ENCODE measurements at regions not wholly inside any gene's neighbourhood (a gene's known extent, or its start where the extent isn't known, plus 50 kb on each side); places are given as distances from the start of the nearest gene placed in this dataset.
"Not testable (repeated sequence)": the region's sequence is repeated elsewhere in the genome, so short reads cannot be mapped to it uniquely, and the experiment has no call there.

DNA sequence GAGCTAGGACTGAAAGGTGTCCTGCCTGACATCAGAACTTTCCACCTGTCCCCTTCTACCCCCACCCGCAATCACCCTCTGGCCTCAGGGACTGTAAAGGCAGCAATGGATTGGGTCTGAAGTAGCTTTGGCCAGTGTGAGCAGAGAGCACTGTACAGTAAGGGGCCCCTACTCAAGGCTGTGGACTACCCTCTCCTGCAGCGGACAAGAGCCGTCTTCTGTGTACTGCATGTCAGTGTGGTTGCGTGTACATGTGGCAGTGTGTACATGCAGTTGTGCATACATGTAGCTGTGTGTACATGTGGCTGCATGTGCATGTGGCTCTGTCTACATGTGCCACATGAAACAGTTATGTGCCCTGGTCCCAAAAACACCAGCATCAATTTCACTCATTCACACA lies 205.9 kb upstream of the LINGO1 start:
- no peak for DNase-seq (ENCODE audit: low read depth)

DNA sequence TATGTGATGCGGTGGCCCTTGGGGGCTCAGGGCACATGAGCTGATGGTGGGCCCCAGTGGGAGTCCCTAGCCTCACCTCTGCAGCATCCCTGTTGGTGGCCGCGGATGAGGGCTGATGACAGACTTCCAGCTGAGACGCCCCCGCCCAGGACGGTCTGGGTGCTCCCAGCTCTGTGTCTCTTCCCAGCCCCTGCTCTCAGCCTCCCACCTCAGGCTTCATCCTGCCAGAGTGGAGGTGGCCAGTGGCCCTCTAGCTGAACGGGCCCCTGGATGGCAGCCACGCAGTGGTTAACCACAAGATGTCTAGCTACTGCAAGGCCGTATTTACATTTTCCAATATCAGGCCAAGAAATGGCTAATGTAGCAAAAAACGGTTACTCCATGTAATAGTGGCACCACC lies 205.3 kb upstream of the LINGO1 start:
- DNase-seq (ENCODE audit: low read depth), result peak; percentile 20

GRCh38 chr15:77837649-77838025 lies 204.9 kb upstream of the LINGO1 start:
- no peak for DNase-seq (ENCODE audit: low read depth)

GRCh38 chr15:77836906-77837648 lies 204.4 kb upstream of the LINGO1 start:
- no peak for DNase-seq (ENCODE audit: low read depth)

DNA sequence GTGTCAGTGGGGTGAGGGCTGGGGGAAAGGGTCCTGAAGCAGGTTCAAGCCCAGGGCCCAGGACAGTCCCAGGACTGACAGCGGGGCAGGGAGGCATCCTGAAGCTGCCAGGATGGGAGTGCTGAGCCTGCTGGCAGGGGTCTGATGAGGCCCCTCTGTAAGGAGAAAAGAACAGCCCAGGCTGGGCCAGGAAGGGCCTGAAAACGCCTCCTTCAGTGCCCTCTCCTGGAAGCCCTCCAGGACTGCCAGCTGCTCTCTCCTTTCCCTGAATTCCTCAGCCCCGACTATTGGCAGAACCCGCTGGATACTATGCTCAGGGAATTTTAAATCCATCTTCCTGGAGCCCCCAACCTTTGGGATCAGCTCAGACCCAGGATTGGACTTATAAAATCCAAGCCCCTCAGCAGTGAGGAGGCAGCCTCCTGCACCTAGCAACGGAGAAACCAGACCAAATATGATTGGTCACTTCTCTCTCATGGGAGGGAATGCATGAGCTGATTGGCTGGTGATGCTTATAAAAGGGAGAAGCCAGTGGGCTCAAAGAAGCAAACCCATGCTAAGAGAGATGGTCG lies 203.5 kb upstream of the LINGO1 start:
- peak; percentile 54 for DNase-seq (ENCODE audit: low read depth)

GRCh38 chr15:77834276-77834990 lies 201.7 kb upstream of the LINGO1 start:
- no peak for DNase-seq (ENCODE audit: low read depth)

GRCh38 chr15:77832874-77833273 lies 200.2 kb upstream of the LINGO1 start:
- no peak for DNase-seq (ENCODE audit: low read depth)

- DNase-seq (ENCODE audit: low read depth), result no peak
Observed at GRCh38 chr15:77831986-77832385, 199.3 kb upstream of the LINGO1 start.

- DNase-seq (ENCODE audit: low read depth), result peak; percentile 65
Observed at GRCh38 chr15:77830051-77830468, 197.3 kb upstream of the LINGO1 start.

DNA sequence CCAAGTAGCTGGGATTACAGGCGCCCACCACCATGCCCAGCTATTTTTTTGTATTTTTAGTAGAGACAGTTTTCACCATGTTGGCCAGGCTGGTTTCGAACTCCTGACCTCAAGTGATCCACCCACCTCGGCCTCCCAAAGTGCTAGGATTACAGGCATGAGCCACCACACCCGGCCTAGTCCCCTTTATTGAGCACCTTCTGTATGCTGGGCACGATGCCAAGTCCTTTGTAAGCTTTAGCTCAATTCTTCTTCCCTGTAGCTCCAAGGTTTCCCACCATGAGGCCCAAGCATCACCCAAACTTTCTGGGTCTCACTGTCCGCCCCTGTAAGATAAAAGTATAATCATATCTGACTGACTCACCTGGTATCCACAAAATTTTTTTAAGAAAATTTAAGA lies 196.6 kb upstream of the LINGO1 start:
- not testable (repeated sequence) for DNase-seq (ENCODE audit: low read depth)

DNA sequence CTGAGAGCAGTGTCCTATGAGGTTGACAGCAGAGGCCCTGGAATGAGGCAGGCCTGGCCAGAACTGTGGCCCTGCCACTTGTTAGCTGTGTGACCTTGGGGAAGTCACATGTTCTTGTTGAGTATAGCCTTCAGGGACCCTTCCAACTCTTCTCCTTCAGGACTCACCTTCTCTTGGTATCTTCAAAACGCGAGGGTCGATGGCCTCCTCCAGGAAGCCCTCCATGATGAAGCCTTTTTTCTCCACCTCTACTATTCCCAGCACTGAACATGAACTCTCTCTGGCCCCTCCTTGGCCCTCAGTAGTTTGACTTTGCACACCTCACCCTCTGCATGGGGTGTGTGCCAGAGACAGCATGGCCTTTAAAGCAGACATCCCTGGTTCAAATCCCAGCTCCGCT lies 195.1 kb upstream of the LINGO1 start:
- no peak for DNase-seq (ENCODE audit: low read depth)

- DNase-seq (ENCODE audit: low read depth), result no peak
Observed at GRCh38 chr15:77826006-77826695, 193.4 kb upstream of the LINGO1 start.

GRCh38 chr15:77825546-77825945 lies 192.8 kb upstream of the LINGO1 start:
- no peak for DNase-seq (ENCODE audit: low read depth)

DNA sequence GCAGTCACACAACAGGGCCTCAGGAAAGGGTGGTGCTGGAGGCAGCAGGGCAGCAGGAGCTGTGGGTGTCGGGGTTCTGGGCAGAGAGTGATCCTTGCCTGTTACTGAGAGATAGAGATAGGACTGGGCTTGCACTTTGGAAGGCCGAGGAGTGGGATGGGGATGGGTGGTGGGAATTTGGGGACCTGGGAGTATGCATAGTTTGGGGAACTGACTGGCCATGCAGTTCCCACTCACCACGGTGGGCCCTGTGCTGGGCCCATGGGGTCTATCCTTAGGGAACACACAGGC lies 192.5 kb upstream of the LINGO1 start:
- no peak for DNase-seq (ENCODE audit: low read depth)

DNA sequence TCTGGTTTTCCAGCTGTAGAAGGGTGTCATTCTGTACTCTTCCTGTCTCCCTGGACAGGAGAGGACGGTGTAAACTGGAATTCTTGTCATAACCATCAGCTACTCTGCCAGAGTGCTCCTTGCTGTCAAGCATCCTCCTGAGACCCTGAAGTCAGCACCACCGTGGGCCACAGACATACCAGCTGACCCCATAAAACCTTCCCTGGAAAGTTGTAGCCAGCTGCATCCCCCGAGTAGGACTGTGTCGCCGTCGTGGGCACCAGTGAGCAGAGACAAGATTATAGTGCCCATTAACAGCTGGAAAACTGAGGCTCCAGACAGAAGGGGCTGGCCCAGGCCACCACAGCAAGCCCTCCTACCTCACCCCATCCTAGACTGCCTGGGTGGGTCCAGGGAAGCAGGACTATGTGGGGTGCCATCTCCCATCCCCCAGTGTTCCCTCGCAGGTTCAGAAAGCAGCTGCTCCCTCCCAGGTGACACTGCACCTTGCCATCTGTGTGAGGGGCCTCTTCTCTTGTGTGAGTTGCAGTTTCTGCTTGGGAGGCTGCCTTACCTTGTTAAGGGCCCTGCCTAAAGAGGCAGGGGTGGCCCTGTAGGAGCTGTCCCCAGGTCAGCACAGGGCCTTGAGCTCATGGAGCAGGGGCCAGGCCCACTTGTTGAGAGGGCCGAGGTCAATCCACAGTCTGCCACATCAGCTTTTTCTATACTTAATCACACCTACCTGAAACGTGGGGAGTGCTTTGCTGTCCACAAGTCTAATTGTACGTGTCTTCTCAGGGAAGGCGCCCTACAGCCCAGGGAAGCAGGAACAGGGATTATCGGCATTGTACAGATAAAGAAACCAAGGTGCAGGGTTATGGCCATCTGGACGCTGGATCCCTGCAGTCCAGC lies 191.9 kb upstream of the LINGO1 start:
- DNase-seq (ENCODE audit: low read depth), result no peak

DNA sequence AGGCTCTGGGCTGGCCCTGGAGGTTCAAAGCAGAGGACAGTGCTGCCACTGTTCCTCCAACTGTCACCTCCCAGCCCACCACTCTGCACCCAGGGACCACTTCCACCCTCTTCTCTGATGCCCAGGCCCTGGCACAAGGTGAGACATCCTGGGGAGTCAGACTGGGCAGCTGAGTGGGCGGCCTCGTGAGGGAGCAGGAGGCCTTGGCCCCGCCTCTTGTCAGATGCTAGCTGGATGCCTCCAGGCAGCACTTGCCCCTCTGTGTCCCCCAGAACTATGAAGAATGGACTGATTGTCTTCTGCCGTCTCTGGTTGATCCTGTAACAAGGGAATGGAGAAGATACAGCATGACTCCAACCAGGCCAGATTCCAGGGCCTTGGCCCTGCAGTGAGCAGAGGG lies 191.0 kb upstream of the LINGO1 start:
- DNase-seq (ENCODE audit: low read depth), result no peak

DNA sequence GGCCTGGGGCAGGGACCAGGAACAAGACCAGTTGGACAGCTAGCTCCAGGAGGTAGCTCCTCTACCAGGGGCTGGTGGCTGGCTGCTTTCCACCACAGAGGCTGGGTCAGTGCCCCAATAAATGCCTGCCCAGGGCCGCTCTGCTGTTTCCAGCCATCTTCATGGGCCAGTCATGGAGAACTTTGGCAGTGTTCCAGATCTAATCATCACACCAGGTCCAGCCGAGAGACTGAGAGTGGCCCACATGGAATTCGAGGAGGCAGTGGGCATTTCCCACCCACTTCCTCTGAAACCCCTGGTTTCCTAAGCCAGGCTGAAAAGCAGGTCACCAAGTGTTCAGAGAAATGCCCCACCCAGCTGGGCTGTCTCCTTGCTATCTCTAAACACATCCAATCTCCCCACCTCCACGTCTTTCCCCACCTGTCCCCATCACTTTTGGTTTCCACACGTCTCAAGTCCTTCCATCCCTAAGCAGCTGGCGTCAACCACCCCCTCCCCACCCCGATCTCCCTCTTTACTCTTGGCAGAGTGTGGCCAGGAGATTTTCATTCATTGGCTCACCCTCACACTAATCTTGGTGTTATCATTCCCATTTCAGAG lies 190.0 kb upstream of the LINGO1 start:
- no peak for DNase-seq (ENCODE audit: low read depth)

GRCh38 chr15:77821959-77822256 lies 189.2 kb upstream of the LINGO1 start:
- no peak for DNase-seq (ENCODE audit: low read depth)

- peak; percentile 73 for DNase-seq (ENCODE audit: low read depth)
Observed at GRCh38 chr15:77821188-77821958, 188.7 kb upstream of the LINGO1 start.

DNA sequence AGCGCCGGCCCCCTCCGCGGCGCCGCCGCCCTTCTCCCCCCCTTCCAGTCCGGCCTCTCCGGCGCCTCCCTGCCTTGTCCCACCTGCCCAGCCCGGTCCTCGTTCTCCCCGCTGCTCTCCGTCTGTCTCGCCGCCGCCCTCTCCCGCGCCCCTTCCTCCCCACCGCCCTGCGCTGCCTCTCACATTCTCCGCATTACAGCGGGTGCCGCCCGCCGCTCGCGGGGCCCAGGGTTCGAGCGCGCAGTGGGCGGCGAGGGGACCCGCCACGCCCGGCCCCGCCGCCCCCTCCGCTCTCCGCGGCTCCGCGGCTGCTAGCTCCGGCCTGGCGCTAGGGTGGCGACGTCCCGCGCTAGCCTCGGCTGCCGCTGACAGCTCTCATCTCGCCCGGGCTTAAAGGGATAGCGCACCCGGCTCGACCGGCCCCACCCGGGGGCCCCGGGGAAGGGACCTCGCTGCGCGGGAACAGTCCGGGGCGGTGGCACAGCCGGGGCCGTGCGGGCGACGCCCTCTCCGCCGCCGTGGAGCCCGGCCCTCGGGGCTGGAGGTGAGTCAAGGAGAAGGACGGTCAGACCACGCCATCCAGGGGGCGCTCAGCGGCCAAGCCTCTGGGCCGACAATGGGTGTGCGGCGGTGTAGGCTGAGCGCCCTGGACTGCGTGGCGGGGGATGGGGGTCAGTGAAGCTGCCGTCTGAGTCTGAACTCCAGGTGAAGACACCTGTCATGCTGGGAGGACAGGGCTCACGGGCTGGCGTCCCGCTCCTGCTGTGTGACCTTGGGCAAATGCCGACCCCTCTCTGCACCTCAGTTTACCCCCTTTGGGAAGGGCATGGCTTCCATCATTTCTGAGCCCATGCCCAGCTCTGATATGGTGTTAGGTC lies 187.4 kb upstream of the LINGO1 start:
- DNase-seq (ENCODE audit: low read depth), result peak; percentile 19

All from iris pigment epithelial cell (primary cell).